Putamen (tissue), 1 donor: ENCODE measurements at regions not wholly inside any gene's neighbourhood (a gene's known extent, or its start where the extent isn't known, plus 50 kb on each side); places are given as distances from the start of the nearest gene placed in this dataset.
"Not testable (repeated sequence)": the region's sequence is repeated elsewhere in the genome, so short reads cannot be mapped to it uniquely, and the experiment has no call there.

ENCODE experiments used
- DNase-seq: peaks from one replicate; pipeline ENCODE4 v3.0.0-alpha.2; 2016; ENCODE audit warnings: low spot score

DNA sequence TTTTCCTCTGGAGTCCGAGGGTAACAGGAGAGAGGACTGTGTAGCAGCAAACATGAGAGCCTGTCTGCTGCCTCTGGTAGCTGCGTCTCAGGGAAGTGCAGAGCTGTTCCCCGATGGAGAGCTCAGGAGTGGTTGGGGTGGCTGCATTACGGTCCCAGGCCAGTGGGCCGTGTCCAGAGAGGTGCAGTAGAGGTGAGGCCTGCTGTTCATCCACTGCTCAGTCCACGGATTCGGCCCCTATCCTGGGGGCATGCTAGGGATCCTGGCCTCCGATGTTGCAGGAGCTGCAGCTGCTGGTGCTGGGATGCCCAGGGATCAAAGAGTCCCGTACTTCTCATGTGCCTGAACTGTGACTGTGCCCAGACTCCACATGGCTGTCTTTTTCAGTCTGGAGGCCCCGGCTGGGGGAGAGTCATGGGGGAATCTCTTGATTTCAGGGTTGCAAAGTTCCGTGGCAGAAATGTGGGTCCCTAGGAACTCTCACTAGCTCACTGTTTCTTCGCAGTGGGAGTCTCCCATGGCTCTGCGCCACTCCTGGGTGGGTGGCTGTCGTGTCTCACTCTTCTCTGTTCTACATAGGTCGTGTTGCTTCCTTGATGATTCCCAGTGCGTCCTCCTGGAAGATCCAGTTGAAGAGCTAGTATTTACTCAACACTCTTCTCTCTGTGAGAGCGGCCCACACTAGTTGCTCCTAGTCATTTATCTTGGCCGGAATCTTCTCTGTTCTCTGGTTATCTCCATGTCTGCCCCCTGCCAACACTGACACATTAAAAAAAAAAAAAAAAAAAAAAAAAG lies 109.5 kb upstream of the CENPE start:
- DNase-seq, result no peak

- peak; percentile 80 for DNase-seq
Observed at GRCh38 chr4:103306870-103307375, 108.8 kb upstream of the CENPE start.

DNA sequence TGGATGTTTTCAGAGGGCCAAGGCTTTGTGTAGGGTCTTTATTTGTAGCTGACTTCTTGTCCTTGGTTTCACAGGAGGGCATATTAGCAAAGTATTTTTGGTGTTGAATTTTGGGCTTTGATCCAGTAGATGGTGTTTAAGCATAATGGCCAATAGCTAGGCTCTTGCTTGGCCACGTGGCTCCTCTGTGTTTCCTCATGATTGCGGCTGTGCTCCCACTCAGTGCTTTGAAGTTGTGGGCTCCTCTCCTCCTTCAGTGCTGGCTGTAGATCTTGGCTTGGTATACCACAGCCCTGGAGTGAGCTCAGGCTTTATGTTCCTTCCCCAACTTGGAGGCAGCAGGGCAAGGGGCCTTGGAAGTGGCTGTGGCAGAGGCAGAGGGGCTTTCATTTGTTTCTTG lies 107.2 kb upstream of the CENPE start:
- DNase-seq, result no peak

DNA sequence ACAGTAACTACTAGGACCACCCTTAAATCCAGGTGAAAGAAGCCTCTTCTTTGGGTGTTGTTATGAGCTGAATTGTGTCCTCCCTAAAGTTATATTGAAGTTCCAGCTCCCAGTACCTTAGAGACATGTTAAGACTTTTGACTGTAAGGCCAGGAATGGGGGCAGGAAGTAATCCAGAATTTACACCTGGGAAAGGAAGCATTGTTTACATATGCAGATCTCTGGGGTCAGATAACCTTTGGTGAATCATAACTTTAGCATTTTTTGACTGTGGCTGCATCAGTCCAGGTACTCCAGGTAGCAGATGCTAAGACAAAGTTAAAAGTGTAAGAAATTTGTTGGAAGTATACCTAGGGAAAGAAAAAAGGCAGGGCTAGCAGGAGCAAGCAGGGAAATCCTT lies 104.9 kb upstream of the CENPE start:
- no peak for DNase-seq

DNA sequence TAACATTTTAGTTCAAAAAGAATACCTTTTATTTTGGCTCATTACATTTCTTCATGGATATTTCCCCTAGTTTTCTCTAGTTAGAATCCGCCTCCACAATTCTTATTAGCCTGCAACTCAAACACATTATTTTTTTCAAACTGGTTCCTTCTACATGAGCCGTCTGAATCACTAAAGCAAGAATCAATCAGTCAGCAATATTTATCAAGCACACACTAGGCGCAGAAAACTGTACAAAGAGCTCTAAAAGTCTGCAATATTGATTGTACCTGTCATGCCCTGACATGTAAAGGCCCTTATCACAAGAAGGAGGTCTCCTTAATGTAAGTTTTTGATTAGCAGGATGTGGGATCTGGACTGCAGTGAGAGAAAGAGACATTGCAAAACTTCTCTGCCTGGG lies 94.8 kb upstream of the CENPE start:
- no peak for DNase-seq

DNA sequence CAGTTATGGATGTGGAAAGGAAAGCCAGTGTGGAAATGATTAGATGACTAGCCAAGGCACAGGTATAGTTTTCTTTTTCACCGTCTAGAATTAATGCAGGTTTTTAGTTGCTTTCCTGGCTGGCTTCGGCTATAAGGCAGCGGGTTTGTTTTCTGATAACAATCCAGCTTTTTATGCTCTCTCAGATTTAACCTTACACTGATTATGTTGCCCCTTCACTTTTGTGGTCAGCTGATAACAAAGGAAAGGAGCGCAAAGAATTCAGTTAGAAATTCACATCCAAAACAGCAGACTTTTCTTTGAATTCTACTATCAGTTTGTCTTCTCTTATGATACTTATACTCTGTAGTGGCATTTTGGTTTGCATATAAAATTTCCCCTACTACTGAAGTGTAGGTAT lies 94.2 kb upstream of the CENPE start:
- DNase-seq, result no peak

- DNase-seq, result no peak
Observed at GRCh38 chr4:103289186-103289585, 91.0 kb upstream of the CENPE start.

DNA sequence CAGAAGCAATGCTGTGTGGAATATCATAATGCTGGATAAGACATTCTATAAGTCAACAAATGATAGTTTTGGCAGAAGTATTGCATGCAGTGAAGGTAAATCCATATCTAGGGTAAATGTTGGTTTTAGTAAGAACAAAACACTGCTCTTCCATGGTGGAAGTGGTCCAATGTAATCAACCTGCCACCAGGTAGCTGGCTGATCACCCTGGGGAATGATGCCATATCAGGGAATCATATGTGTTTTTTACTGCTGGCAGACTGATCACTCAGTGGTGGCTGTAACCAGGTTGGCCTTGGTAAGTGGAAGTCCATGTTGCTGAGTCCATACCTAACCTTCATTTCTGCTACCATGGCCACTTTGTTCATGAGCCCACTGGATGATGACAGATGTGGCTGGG lies 74.0 kb upstream of the CENPE start:
- no peak for DNase-seq

DNA sequence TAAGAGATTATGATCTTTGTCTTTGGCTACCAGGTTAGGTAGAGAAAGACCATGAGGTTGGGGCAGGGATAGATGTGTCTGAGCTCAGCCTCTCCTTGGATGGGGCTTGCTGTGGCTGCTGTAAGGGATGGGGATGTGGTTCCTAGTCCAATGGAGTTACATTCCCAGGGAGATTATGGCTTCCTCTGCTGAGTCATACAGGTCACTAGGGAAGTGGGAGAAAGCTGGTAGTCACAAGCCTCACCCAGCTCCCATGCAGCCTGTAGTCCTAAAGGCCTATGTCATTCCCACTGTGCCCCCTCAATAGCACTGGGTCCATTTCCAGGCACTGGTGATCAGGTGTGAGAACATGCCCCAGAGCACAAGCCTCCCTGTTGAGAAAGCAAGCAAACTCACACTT lies 70.6 kb upstream of the CENPE start:
- no peak for DNase-seq

DNA sequence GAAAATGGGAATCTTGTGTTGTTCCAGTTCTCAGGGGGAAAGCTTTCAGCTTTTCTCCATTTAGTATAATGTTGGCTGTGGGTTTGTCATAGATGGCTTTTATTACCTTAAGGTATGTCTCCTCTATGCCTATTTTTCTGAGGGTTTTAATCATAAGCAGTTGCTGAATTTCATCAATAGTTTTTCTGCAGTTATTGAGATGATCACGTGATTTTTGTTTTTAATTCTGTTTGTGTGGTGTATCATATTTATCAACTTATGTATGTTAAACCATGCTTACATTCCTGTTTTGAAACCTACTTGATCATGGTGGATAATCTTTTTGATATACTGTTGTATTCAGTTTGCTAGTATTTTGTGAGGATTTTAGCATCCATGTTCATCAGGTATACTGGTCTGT lies 66.8 kb upstream of the CENPE start:
- no peak for DNase-seq

GRCh38 chr4:103256068-103256467 lies 57.9 kb upstream of the CENPE start:
- not testable (repeated sequence) for DNase-seq
